ENCODE measurements at regions not wholly inside any gene's neighbourhood (a gene's known extent, or its start where the extent isn't known, plus 50 kb on each side); places are given as distances from the start of the nearest gene placed in this dataset.

GRCh38 chr4:3669553-3669949, 96.6 kb upstream of the ADRA2C start:
- no peak for TF ChIP-seq CTCF (IDR thresholded peaks at IDR 0.05; ENCODE audit: control extremely low read depth, extremely low read depth, low read depth, missing control alignments)
- POLR2A ChIA-PET = no interaction called here
- DNase-seq (ENCODE audit: extremely low spot score) = no peak
- CTCF ChIA-PET = interaction anchor here (1.2 kb wide), 1 partner anchor 11 kb away, joined by 3 read pairs; no protein-coding TSS in a partner anchor

- CTCF ChIA-PET = interaction anchor here (1.2 kb wide), 1 partner anchor 10 kb away, joined by 3 read pairs; no protein-coding TSS in a partner anchor
- no peak for DNase-seq (ENCODE audit: extremely low spot score)
- POLR2A ChIA-PET = no interaction called here
- no peak for TF ChIP-seq CTCF (IDR thresholded peaks at IDR 0.05; ENCODE audit: control extremely low read depth, extremely low read depth, low read depth, missing control alignments)
Measured at GRCh38 chr4:3668825-3669552, 97.2 kb upstream of the ADRA2C start.

GRCh38 chr4:3667258-3667657, 98.9 kb upstream of the ADRA2C start:
- POLR2A ChIA-PET = no interaction called here
- TF ChIP-seq CTCF (IDR thresholded peaks at IDR 0.05; ENCODE audit: control extremely low read depth, extremely low read depth, low read depth, missing control alignments) = no peak
- CTCF ChIA-PET = no interaction called here
- no peak for DNase-seq (ENCODE audit: extremely low spot score)

GRCh38 chr4:3666263-3666662, 99.9 kb upstream of the ADRA2C start:
- POLR2A ChIA-PET = no interaction called here
- no peak for DNase-seq (ENCODE audit: extremely low spot score)
- CTCF ChIA-PET = no interaction called here
- no peak for TF ChIP-seq CTCF (IDR thresholded peaks at IDR 0.05; ENCODE audit: control extremely low read depth, extremely low read depth, low read depth, missing control alignments)

GRCh38 chr4:3665360-3665891, 100.8 kb upstream of the ADRA2C start:
- TF ChIP-seq CTCF (IDR thresholded peaks at IDR 0.05; ENCODE audit: control extremely low read depth, extremely low read depth, low read depth, missing control alignments) = no peak
- ChIA-PET POLR2A (no interaction called here), CTCF (no interaction called here)

GRCh38 chr4:3663791-3664190, 102.4 kb upstream of the ADRA2C start:
- ChIA-PET CTCF (no interaction called here), POLR2A (no interaction called here)
- TF ChIP-seq CTCF (IDR thresholded peaks at IDR 0.05; ENCODE audit: control extremely low read depth, extremely low read depth, low read depth, missing control alignments) = no peak
- no peak for DNase-seq (ENCODE audit: extremely low spot score)

More at GRCh38 chr4:3665360-3665891, 100.8 kb upstream of the ADRA2C start:
- no peak for DNase-seq (ENCODE audit: extremely low spot score)
